Stimulated activated CD4-positive, alpha-beta T cell treated with anti-CD3 and anti-CD28 coated beads, Interleukin-4, amount 100 ng/mL, for 1 hour (primary cell): ENCODE measurements at regions not wholly inside any gene's neighbourhood (a gene's known extent, or its start where the extent isn't known, plus 50 kb on each side); places are given as distances from the start of the nearest gene placed in this dataset.

Experiments
- DNase-seq: peaks from one replicate; pipeline ENCODE4 v3.0.0-alpha.2; 2020

- DNase-seq, result no peak
Measured at GRCh38 chr9:96086936-96087571, 211.6 kb downstream of the ERCC6L2 start.

- no peak for DNase-seq
Measured at GRCh38 chr9:96085491-96086143, 210.1 kb downstream of the ERCC6L2 start.

GRCh38 chr9:96084331-96084734 is 208.8 kb downstream of the ERCC6L2 start:
- DNase-seq, result no peak

GRCh38 chr9:96082516-96083232 is 207.2 kb downstream of the ERCC6L2 start:
- no peak for DNase-seq

GRCh38 chr9:96080364-96080763 is 204.9 kb downstream of the ERCC6L2 start:
- DNase-seq, result no peak

GRCh38 chr9:96079779-96080178 is 204.3 kb downstream of the ERCC6L2 start:
- no peak for DNase-seq

GRCh38 chr9:96078897-96079490 is 203.5 kb downstream of the ERCC6L2 start:
- no peak for DNase-seq

- DNase-seq, result no peak
Measured at GRCh38 chr9:96075757-96076156, 200.3 kb downstream of the ERCC6L2 start.

- no peak for DNase-seq
Measured at GRCh38 chr9:96075111-96075510, 199.6 kb downstream of the ERCC6L2 start.

GRCh38 chr9:96073531-96074480 is 198.3 kb downstream of the ERCC6L2 start:
- DNase-seq, result no peak

GRCh38 chr9:96072930-96073329 is 197.4 kb downstream of the ERCC6L2 start:
- DNase-seq, result no peak

GRCh38 chr9:96071815-96072124 is 196.3 kb downstream of the ERCC6L2 start:
- DNase-seq, result no peak

GRCh38 chr9:96071076-96071814 is 195.8 kb downstream of the ERCC6L2 start:
- DNase-seq, result peak; percentile 22

- no peak for DNase-seq
Measured at GRCh38 chr9:96069629-96070220, 194.2 kb downstream of the ERCC6L2 start.

- no peak for DNase-seq
Measured at GRCh38 chr9:96068511-96068910, 193.0 kb downstream of the ERCC6L2 start.

- DNase-seq, result no peak
Measured at GRCh38 chr9:96067600-96067999, 192.1 kb downstream of the ERCC6L2 start.

GRCh38 chr9:96067004-96067403 is 191.5 kb downstream of the ERCC6L2 start:
- DNase-seq, result no peak

- DNase-seq, result no peak
Measured at GRCh38 chr9:96065482-96066251, 190.2 kb downstream of the ERCC6L2 start.

GRCh38 chr9:96064826-96065481 is 189.5 kb downstream of the ERCC6L2 start:
- no peak for DNase-seq

GRCh38 chr9:96062854-96063253 is 187.4 kb downstream of the ERCC6L2 start:
- DNase-seq, result no peak
